OCI-LY3 (cell line): ENCODE measurements at regions not wholly inside any gene's neighbourhood (a gene's known extent, or its start where the extent isn't known, plus 50 kb on each side); places are given as distances from the start of the nearest gene placed in this dataset.

Experiments used
- H2AFZ ChIP-seq: fragments of 200-600, 300-600 bp; shearing (Covaris generic); 2 replicates; pipeline ENCODE4 v1.6.0; 2014; ENCODE audit warnings: antibody characterized with exemption, low read depth, low read length
- H3K27ac ChIP-seq: fragments of 200-600, 300-600 bp; sonication (generic); 2 replicates; pipeline ENCODE4 v1.5.1; 2014; ENCODE audit warnings: mild to moderate bottlenecking, low read length, moderate library complexity, mixed read lengths
- H3K27me3 ChIP-seq: fragments of 200-600, 300-600 bp; sonication (generic); 2 replicates; pipeline ENCODE4 v1.6.1; 2014; ENCODE audit warnings: low read depth, low read length, mixed read lengths
- H3K36me3 ChIP-seq: fragments of 200-600, 300-600 bp; sonication (generic); replicated peaks from 2 replicates; pipeline ENCODE3; 2014; ENCODE audit warnings: low read depth, low read length, mixed read lengths
- H3K4me1 ChIP-seq: fragments of 300-600, 200-600 bp; sonication (generic); 2 replicates; pipeline ENCODE4 v1.6.1; 2014; ENCODE audit warnings: low read length, mixed read lengths
- H3K4me2 ChIP-seq: fragments of 200-600, 300-600 bp; sonication (generic); 2 replicates; pipeline ENCODE4 v1.6.1; 2014; ENCODE audit warnings: low read length, mixed read lengths
- H3K4me3 ChIP-seq: fragments of 300-600, 200-600 bp; sonication (generic); 2 replicates; pipeline ENCODE4 v1.5.1; 2014; ENCODE audit warnings: antibody characterized with exemption, mild to moderate bottlenecking, low read length, moderate library complexity
- H3K79me2 ChIP-seq: fragments of 300-600, 200-600 bp; shearing (Covaris generic); 2 replicates; pipeline ENCODE4 v1.6.1; 2014; ENCODE audit warnings: mild to moderate bottlenecking, low read length, mixed read lengths
- H3K9ac ChIP-seq: fragments of 300-600, 200-600 bp; shearing (Covaris generic); 2 replicates; pipeline ENCODE4 v1.6.0; 2014; ENCODE audit warnings: mild to moderate bottlenecking, low read length, moderate library complexity
- H3K9me3 ChIP-seq: fragments of 200-600, 300-600 bp; shearing (Covaris generic); 2 replicates; pipeline ENCODE4 v1.6.1; 2014; ENCODE audit warnings: low read length, mixed read lengths; ENCODE audit not compliant: insufficient read depth
- H4K20me1 ChIP-seq: fragments of 200-600, 300-600 bp; sonication (generic); 2 replicates; pipeline ENCODE4 v1.6.1; 2016; ENCODE audit warnings: low read length, mixed read lengths; ENCODE audit not compliant: insufficient read depth
- EZH2phosphoT487 ChIP-seq: fragments of 200-600 bp; shearing (Covaris generic); IDR thresholded peaks from 2 replicates; pipeline ENCODE4 v1.6.1; 2018; ENCODE audit warnings: antibody characterized with exemption, mixed run types, low read depth
- TF ChIP-seq, protein P1 (sequence below): fragments of 200-600, 300-600 bp; sonication (generic); IDR thresholded peaks from 2 replicates; pipeline ENCODE4 v1.5.1; 2014; ENCODE audit warnings: antibody characterized with exemption, low read length, low read depth

DNA sequence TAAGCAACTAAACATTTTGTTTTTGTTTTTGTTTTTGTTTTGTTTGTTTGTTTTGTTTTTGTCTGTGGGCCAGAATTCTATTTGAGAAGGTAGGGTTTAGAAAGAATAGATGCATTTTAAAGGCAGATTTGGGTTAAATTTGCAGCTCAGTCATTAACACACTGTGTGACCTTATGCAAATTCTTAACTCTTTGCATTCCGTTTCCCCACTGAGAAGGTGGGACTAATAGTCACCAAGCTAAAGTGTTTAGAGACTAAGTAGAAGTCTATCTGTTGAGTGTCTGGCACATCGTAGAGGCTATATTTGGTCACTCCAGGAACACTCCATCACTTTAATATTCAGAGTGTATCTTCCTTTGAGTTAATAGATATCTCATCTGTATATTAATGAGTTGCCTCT, 87.1 kb downstream of the CCNA1 start:
- no peak for TF ChIP-seq EZH2phosphoT487
- Histone ChIP-seq H3K36me3 (no peaks in the 10 kb centered on the region), H3K4me1 (0 out of 2 replicates have a peak, but pooled peaks cover under 1% of the 10 kb centered on the region), H3K27me3 (no peaks in the 10 kb centered on the region), H2AFZ (no peak overlapping the region), H3K4me3 (no peak overlapping the region), H3K9ac (no peak overlapping the region), H3K9me3 (no peaks in the 10 kb centered on the region), H4K20me1 (no peaks in the 10 kb centered on the region), H3K79me2 (no peaks in the 10 kb centered on the region), H3K4me2 (no peak overlapping the region), H3K27ac (no peak overlapping the region)

DNA sequence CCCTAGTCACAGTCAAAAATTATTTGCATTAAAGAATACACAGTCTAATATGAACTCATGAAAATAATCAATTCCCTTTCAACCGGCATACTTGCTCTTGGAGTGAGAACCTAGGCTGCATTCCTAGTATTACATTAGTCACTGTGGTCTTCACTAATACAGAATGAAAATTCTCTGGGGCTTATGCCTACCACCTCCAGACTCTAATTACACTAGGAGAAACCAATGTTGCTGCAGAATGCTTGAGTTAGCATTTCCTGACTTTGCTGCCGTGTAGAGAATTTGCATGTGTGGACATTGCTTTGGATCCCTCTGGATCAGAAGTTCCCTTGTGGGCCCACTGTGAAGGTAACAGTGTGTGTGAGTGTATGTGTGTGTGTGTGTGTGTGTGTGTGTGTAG, 87.8 kb downstream of the CCNA1 start:
- Histone ChIP-seq H3K36me3 (no peaks in the 10 kb centered on the region), H3K27me3 (no peaks in the 10 kb centered on the region), H2AFZ (no peak overlapping the region), H3K9me3 (no peaks in the 10 kb centered on the region), H3K4me3 (no peak overlapping the region), H3K4me1 (no peaks in the 10 kb centered on the region), H4K20me1 (no peaks in the 10 kb centered on the region), H3K27ac (no peak overlapping the region), H3K79me2 (no peaks in the 10 kb centered on the region), H3K4me2 (no peak overlapping the region), H3K9ac (no peak overlapping the region)
- TF ChIP-seq EZH2phosphoT487 = no peak
- TF ChIP-seq, protein P1, sequence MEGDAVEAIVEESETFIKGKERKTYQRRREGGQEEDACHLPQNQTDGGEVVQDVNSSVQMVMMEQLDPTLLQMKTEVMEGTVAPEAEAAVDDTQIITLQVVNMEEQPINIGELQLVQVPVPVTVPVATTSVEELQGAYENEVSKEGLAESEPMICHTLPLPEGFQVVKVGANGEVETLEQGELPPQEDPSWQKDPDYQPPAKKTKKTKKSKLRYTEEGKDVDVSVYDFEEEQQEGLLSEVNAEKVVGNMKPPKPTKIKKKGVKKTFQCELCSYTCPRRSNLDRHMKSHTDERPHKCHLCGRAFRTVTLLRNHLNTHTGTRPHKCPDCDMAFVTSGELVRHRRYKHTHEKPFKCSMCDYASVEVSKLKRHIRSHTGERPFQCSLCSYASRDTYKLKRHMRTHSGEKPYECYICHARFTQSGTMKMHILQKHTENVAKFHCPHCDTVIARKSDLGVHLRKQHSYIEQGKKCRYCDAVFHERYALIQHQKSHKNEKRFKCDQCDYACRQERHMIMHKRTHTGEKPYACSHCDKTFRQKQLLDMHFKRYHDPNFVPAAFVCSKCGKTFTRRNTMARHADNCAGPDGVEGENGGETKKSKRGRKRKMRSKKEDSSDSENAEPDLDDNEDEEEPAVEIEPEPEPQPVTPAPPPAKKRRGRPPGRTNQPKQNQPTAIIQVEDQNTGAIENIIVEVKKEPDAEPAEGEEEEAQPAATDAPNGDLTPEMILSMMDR = no peak

DNA sequence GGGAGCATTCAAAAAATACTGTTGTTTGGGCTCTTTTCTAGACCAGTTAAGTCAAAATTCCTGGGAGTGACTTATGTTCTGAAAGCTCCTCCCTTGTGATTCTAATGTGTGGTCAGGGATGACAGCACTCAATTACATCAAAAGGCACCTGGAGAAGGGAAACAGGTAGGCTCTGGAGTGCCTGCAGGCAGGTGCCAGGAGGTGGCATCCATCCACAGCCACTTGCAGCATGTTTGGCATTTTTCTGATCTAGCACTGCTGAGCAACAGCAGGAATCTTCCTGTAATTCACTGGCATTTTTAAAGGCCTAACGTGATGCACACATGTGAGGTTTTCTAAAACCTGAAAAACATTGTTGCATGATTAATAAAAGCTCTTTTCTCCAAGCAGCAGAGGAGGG, 94.6 kb downstream of the CCNA1 start:
- Histone ChIP-seq H3K36me3 (no peaks in the 10 kb centered on the region), H3K4me3 (no peak overlapping the region), H4K20me1 (no peaks in the 10 kb centered on the region), H3K79me2 (no peaks in the 10 kb centered on the region), H3K4me2 (no peak overlapping the region), H3K27ac (no peak overlapping the region), H3K4me1 (no peaks in the 10 kb centered on the region), H3K9me3 (no peaks in the 10 kb centered on the region), H2AFZ (no peak overlapping the region), H3K27me3 (no peaks in the 10 kb centered on the region), H3K9ac (no peak overlapping the region)
- no peak for TF ChIP-seq EZH2phosphoT487
- TF ChIP-seq, protein P1 = no peak

DNA sequence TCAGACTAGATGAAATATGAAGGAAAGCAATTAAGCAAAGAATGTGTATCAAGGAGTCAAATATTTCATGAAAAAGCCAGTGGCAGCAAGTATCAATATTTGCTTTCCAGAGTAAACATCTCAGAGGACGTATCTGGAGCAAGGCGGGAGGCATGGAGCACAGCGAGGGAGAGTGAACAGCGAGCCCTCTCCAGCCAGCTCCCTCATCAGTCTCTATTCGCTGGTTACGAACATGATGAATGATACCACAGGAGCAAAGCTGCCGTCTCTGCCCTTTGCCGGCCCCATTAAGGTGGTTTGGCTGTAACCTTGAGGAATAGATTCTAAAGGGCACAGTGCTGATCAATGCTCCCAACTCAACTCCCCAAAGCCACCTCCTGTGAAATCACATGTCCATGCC, 95.8 kb downstream of the CCNA1 start:
- Histone ChIP-seq H2AFZ (no peak overlapping the region), H3K4me3 (no peak overlapping the region), H4K20me1 (no peaks in the 10 kb centered on the region), H3K9me3 (no peaks in the 10 kb centered on the region), H3K27ac (no peak overlapping the region), H3K36me3 (no peaks in the 10 kb centered on the region), H3K4me1 (no peaks in the 10 kb centered on the region), H3K27me3 (no peaks in the 10 kb centered on the region), H3K9ac (no peak overlapping the region), H3K4me2 (no peak overlapping the region), H3K79me2 (no peaks in the 10 kb centered on the region)
- TF ChIP-seq, protein P1 = no peak
- no peak for TF ChIP-seq EZH2phosphoT487
